ENCODE measurements at regions not wholly inside any gene's neighbourhood (a gene's known extent, or its start where the extent isn't known, plus 50 kb on each side); places are given as distances from the start of the nearest gene placed in this dataset.

DNA sequence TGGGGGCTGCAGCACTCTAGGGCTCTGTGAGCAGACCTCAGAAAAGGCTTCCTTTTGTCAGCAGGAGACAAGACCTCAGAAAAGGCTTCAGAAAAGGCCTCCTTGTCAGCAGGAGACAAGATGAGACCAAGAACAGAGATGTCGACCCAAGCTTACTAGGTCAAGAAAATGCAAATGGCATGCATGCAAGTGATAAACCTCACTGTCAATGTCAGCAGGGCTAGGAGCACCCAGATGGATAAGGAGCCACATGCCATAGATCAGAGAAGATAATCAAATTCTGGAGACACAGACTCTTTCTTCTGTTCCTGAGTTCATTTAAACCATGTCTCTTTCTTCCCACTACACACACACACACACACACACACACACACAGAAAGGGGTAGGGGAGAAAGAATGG, 285.9 kb downstream of the CHRM3 start:
- Histone ChIP-seq H3K79me2 (ENCODE audit: insufficient read depth) (no peaks in the 10 kb centered on the region), H3K4me2 (ENCODE audit: unreplicated experiment) (no peak overlapping the region), H3K27ac (no peak overlapping the region), H3K27me3 (replicated peaks; ENCODE audit: insufficient read depth) (no peaks in the 10 kb centered on the region), H3K9ac (no peak overlapping the region), H4K20me1 (ENCODE audit: insufficient read depth) (no peaks in the 10 kb centered on the region), H3K4me3 (no peak overlapping the region), H3K9me2 (ENCODE audit: insufficient read depth) (no peaks in the 10 kb centered on the region), H3K4me1 (ENCODE audit: insufficient read depth) (no peaks in the 10 kb centered on the region), H3K9me3 (ENCODE audit: low read depth) (no peaks in the 10 kb centered on the region), H3K36me3 (ENCODE audit: low read depth) (no peaks in the 10 kb centered on the region), H2AFZ (no peak overlapping the region), H3F3A (ENCODE audit: insufficient read depth) (no peaks in the 10 kb centered on the region)
- DNase-seq, result no peak
- in situ Hi-C loops (cut with MboI), result no loop called here
- no peak for TF ChIP-seq EZH2phosphoT487 (IDR thresholded peaks at IDR 0.05; ENCODE audit: insufficient read depth, low read depth)
- no peak for TF ChIP-seq EZH2 (IDR thresholded peaks at IDR 0.05; ENCODE audit: insufficient read depth, poor library complexity, severe bottlenecking)
- 12 to 16% methylated on average over 1 of the region's 1 CpG for WGBS, 2 experiments (ENCODE audit: low coverage in 1 of 2, low lambda C conversion rate in 2 of 2, missing lambda C conversion rate in 2 of 2)

DNA sequence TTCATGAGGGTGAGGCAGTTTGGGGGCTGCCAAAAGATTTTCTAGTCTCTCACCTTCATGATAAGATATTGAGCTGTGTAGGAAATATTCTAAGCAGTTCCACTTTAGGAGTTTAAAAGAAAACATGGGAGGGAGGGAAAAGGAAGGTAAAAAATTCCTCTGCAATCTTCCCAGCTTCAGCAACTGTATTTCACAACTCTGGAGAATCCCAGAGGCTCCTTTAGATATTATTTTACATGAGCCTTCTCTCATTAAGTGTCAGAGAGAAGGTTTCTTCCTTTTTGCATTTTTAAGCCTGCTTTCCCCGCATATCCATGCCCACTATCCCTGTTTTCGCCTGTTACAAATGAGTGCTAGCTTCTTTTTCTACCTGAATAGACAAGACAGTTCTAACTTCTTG, 289.4 kb downstream of the CHRM3 start:
- no peak overlapping the region for H2AFZ ChIP-seq
- no peaks in the 10 kb centered on the region for H4K20me1 ChIP-seq (ENCODE audit: insufficient read depth)
- no peak overlapping the region for H3K4me2 ChIP-seq (ENCODE audit: unreplicated experiment)
- no peaks in the 10 kb centered on the region for H3F3A ChIP-seq (ENCODE audit: insufficient read depth)
- WGBS, 2 experiments (ENCODE audit: low coverage in 1 of 2, low lambda C conversion rate in 2 of 2, missing lambda C conversion rate in 2 of 2), result 5 to 8% methylated on average over 2 of the region's 2 CpGs
- H3K27me3 ChIP-seq (replicated peaks; ENCODE audit: insufficient read depth), result no peaks in the 10 kb centered on the region
- no peak overlapping the region for H3K27ac ChIP-seq
- H3K36me3 ChIP-seq (ENCODE audit: low read depth), result no peaks in the 10 kb centered on the region
- in situ Hi-C loops (cut with MboI), result no loop called here
- H3K9ac ChIP-seq, result no peak overlapping the region
- no peaks in the 10 kb centered on the region for H3K9me2 ChIP-seq (ENCODE audit: insufficient read depth)
- no peak for DNase-seq
- TF ChIP-seq EZH2phosphoT487 (IDR thresholded peaks at IDR 0.05; ENCODE audit: insufficient read depth, low read depth) (no peak), EZH2 (IDR thresholded peaks at IDR 0.05; ENCODE audit: insufficient read depth, poor library complexity, severe bottlenecking) (no peak)
- no peaks in the 10 kb centered on the region for H3K79me2 ChIP-seq (ENCODE audit: insufficient read depth)
- H3K4me1 ChIP-seq (ENCODE audit: insufficient read depth), result no peaks in the 10 kb centered on the region
- H3K4me3 ChIP-seq, result no peak overlapping the region
- no peaks in the 10 kb centered on the region for H3K9me3 ChIP-seq (ENCODE audit: low read depth)

DNA sequence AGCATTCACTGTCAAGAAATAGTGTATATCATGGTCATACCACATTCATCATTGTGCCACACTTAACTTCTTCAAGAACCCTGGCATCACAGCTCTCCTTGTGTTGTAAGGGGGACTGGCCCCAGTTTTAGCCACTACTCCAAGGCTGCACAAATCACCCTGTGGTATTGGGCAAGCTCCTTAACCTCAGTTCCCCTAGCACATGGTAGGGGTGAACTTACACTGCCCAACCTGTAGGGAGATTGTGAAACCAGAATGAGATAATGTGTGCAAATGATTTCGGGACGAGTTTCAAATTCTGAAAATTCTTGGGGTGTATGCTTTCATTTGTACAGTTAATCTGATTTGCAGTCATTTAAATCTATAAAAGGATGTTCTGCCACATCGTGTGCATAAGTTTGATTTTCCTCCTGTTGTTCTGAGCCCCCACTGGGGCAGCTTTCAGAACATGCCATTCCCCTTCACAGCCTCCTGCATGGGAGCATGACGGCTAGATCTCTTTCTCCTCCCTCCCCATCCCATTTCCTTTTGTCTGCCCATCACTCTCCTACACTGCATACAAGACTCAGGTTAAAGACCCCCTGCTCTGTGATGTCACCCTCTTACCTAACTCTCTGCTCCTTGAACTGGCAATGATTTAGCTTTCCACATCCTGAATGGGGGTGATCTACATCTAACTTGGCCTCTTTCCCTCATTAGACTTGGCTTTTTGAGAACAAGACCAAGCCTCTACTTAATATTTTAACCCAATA, 290.3 kb downstream of the CHRM3 start:
- no peak for TF ChIP-seq EZH2 (IDR thresholded peaks at IDR 0.05; ENCODE audit: insufficient read depth, poor library complexity, severe bottlenecking)
- no peak for TF ChIP-seq EZH2phosphoT487 (IDR thresholded peaks at IDR 0.05; ENCODE audit: insufficient read depth, low read depth)
- Histone ChIP-seq H3K36me3 (ENCODE audit: low read depth) (no peaks in the 10 kb centered on the region), H3K4me1 (ENCODE audit: insufficient read depth) (no peaks in the 10 kb centered on the region), H3K9me2 (ENCODE audit: insufficient read depth) (no peaks in the 10 kb centered on the region), H3K9ac (no peak overlapping the region), H3K79me2 (ENCODE audit: insufficient read depth) (no peaks in the 10 kb centered on the region), H2AFZ (no peak overlapping the region), H3K27me3 (replicated peaks; ENCODE audit: insufficient read depth) (no peaks in the 10 kb centered on the region), H3K27ac (no peak overlapping the region), H3F3A (ENCODE audit: insufficient read depth) (no peaks in the 10 kb centered on the region), H3K9me3 (ENCODE audit: low read depth) (no peaks in the 10 kb centered on the region), H3K4me2 (ENCODE audit: unreplicated experiment) (no peak overlapping the region), H3K4me3 (no peak overlapping the region), H4K20me1 (ENCODE audit: insufficient read depth) (no peaks in the 10 kb centered on the region)
- whole genome bisulfite sequencing, 2 experiments (ENCODE audit: low coverage in 1 of 2, low lambda C conversion rate in 2 of 2, missing lambda C conversion rate in 2 of 2), result 9 to 10% methylated on average over 4 of the region's 4 CpGs
- in situ Hi-C loops (cut with MboI), result no loop called here
- no peak for DNase-seq

DNA sequence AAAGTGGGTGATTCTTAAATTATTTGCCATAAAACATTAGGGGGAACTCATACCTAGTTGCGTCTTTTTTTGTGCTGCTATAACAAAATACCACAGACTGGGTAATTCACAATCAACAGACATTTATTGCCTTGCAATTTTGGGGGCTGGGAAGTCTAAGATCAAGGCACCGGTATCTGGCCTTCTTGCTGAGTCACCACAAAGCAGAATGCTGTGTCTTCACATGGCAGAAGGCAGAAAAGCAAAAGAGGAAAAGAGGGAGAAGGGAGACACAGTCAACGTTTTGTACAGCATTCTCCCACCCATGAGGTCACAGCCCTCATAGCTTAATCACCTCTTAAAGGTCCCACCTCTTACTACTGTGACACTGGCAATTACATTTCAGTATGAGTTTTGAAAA, 291.0 kb downstream of the CHRM3 start:
- H3K9me3 ChIP-seq (ENCODE audit: low read depth), result no peaks in the 10 kb centered on the region
- in situ Hi-C loops (cut with MboI), result no loop called here
- no peaks in the 10 kb centered on the region for H3K9me2 ChIP-seq (ENCODE audit: insufficient read depth)
- no peak overlapping the region for H3K9ac ChIP-seq
- no peak overlapping the region for H3K4me3 ChIP-seq
- WGBS, 2 experiments (ENCODE audit: low coverage in 1 of 2, low lambda C conversion rate in 2 of 2, missing lambda C conversion rate in 2 of 2), result 4 to 5% methylated on average over 3 of the region's 3 CpGs
- H3K36me3 ChIP-seq (ENCODE audit: low read depth), result no peaks in the 10 kb centered on the region
- TF ChIP-seq EZH2phosphoT487 (IDR thresholded peaks at IDR 0.05; ENCODE audit: insufficient read depth, low read depth), result no peak
- TF ChIP-seq EZH2 (IDR thresholded peaks at IDR 0.05; ENCODE audit: insufficient read depth, poor library complexity, severe bottlenecking), result no peak
- no peak overlapping the region for H3K27ac ChIP-seq
- no peaks in the 10 kb centered on the region for H3K27me3 ChIP-seq (replicated peaks; ENCODE audit: insufficient read depth)
- no peaks in the 10 kb centered on the region for H4K20me1 ChIP-seq (ENCODE audit: insufficient read depth)
- no peak overlapping the region for H2AFZ ChIP-seq
- no peak overlapping the region for H3K4me2 ChIP-seq (ENCODE audit: unreplicated experiment)
- DNase-seq, result no peak
- no peaks in the 10 kb centered on the region for H3F3A ChIP-seq (ENCODE audit: insufficient read depth)
- H3K79me2 ChIP-seq (ENCODE audit: insufficient read depth), result no peaks in the 10 kb centered on the region
- no peaks in the 10 kb centered on the region for H3K4me1 ChIP-seq (ENCODE audit: insufficient read depth)

All from GM23248 (cell line).